GM18502 (cell line): ENCODE measurements at regions not wholly inside any gene's neighbourhood (a gene's known extent, or its start where the extent isn't known, plus 50 kb on each side); places are given as distances from the start of the nearest gene placed in this dataset.

ENCODE experiments used
- ATAC-seq: cut with Tn5 transposase; IDR thresholded peaks from one replicate; pipeline ENCODE4 v1.9.1; 2021; ENCODE audit warnings: mild to moderate bottlenecking; ENCODE audit not compliant: unreplicated experiment, poor library complexity

GRCh38 chr13:74201530-74201929 lies 67.3 kb upstream of the KLF12 start:
- no peak for ATAC-seq

GRCh38 chr13:74200081-74200480 lies 65.9 kb upstream of the KLF12 start:
- no peak for ATAC-seq

GRCh38 chr13:74197677-74198429 lies 63.6 kb upstream of the KLF12 start:
- ATAC-seq = no peak

- ATAC-seq = no peak
These were observed 60.6 kb upstream of the KLF12 start for GRCh38 chr13:74194846-74195245.

- no peak for ATAC-seq
These were observed 59.2 kb upstream of the KLF12 start for GRCh38 chr13:74193391-74193790.

GRCh38 chr13:74191410-74191809 lies 57.2 kb upstream of the KLF12 start:
- no peak for ATAC-seq

- no peak for ATAC-seq
These were observed 56.8 kb upstream of the KLF12 start for GRCh38 chr13:74190999-74191398.

- ATAC-seq = no peak
These were observed 53.4 kb upstream of the KLF12 start for GRCh38 chr13:74187564-74187963.

- no peak for ATAC-seq
These were observed 50.1 kb upstream of the KLF12 start for GRCh38 chr13:74184283-74184682.
